ENCODE measurements at regions not wholly inside any gene's neighbourhood (a gene's known extent, or its start where the extent isn't known, plus 50 kb on each side); places are given as distances from the start of the nearest gene placed in this dataset.
"Not testable (repeated sequence)": the region's sequence is repeated elsewhere in the genome, so short reads cannot be mapped to it uniquely, and the experiment has no call there.

GRCh38 chr18:76602191-76602590, 107.1 kb upstream of the ZNF516 start:
- no peak overlapping the region for H3K27ac ChIP-seq
- TF ChIP-seq ZFX (IDR thresholded peaks at IDR 0.05) = no peak
- TF ChIP-seq CTCF (conservative IDR thresholded peaks at IDR 0.05) = no peak

- H3K27ac ChIP-seq = not testable (repeated sequence)
Observed at GRCh38 chr18:76600076-76600475, 105.0 kb upstream of the ZNF516 start.

GRCh38 chr18:76594966-76595365, 99.9 kb upstream of the ZNF516 start:
- TF ChIP-seq CTCF (conservative IDR thresholded peaks at IDR 0.05) (no peak), ZFX (IDR thresholded peaks at IDR 0.05) (no peak)
- no peak overlapping the region for H3K27ac ChIP-seq

GRCh38 chr18:76593843-76594242, 98.8 kb upstream of the ZNF516 start:
- no peak overlapping the region for H3K27ac ChIP-seq
- TF ChIP-seq CTCF (conservative IDR thresholded peaks at IDR 0.05) (no peak), ZFX (IDR thresholded peaks at IDR 0.05) (no peak)

- TF ChIP-seq ZFX (IDR thresholded peaks at IDR 0.05) = no peak
- no peak for TF ChIP-seq CTCF (conservative IDR thresholded peaks at IDR 0.05)
- no peak overlapping the region for H3K27ac ChIP-seq
Observed at GRCh38 chr18:76592981-76593381, 97.9 kb upstream of the ZNF516 start.

GRCh38 chr18:76592096-76592495, 97.1 kb upstream of the ZNF516 start:
- TF ChIP-seq ZFX (IDR thresholded peaks at IDR 0.05) (no peak), CTCF (conservative IDR thresholded peaks at IDR 0.05) (no peak)
- H3K27ac ChIP-seq = no peak overlapping the region

GRCh38 chr18:76589866-76590265, 94.8 kb upstream of the ZNF516 start:
- TF ChIP-seq ZFX (IDR thresholded peaks at IDR 0.05) (no peak), CTCF (conservative IDR thresholded peaks at IDR 0.05) (no peak)

GRCh38 chr18:76589316-76589715, 94.3 kb upstream of the ZNF516 start:
- no peak overlapping the region for H3K27ac ChIP-seq
- TF ChIP-seq CTCF (conservative IDR thresholded peaks at IDR 0.05) (no peak), ZFX (IDR thresholded peaks at IDR 0.05) (no peak)

More at GRCh38 chr18:76589866-76590265, 94.8 kb upstream of the ZNF516 start:
- no peak overlapping the region for H3K27ac ChIP-seq

Measured in C4-2B (cell line).